SJCRH30 (cell line): ENCODE measurements at regions not wholly inside any gene's neighbourhood (a gene's known extent, or its start where the extent isn't known, plus 50 kb on each side); places are given as distances from the start of the nearest gene placed in this dataset.

Source experiments
- DNase-seq, 2 experiments: peaks; one replicate each; pipeline ENCODE4 v3.0.0-alpha.2; 2015 to 2020
- H3K27ac ChIP-seq: fragments of 250-450 bp; sonication (Bioruptor Pico); 2 replicates; pipeline ENCODE4 v1.5.1; 2020; ENCODE audit warnings: mild to moderate bottlenecking, moderate library complexity
- H3K27me3 ChIP-seq: fragments of 250-450 bp; sonication (Bioruptor Pico); 2 replicates; pipeline ENCODE4 v1.5.1; 2020; ENCODE audit warnings: mild to moderate bottlenecking, moderate library complexity
- H3K36me3 ChIP-seq: fragments of 250-450 bp; sonication (Bioruptor Pico); 2 replicates; pipeline ENCODE4 v1.5.1; 2020; ENCODE audit warnings: mild to moderate bottlenecking, moderate library complexity
- H3K4me1 ChIP-seq: fragments of 250-450 bp; sonication (Bioruptor Pico); 2 replicates; pipeline ENCODE4 v1.5.1; 2020; ENCODE audit warnings: mild to moderate bottlenecking, moderate library complexity
- H3K4me3 ChIP-seq: fragments of 250-450 bp; sonication (Bioruptor Pico); 2 replicates; pipeline ENCODE4 v1.5.1; 2020; ENCODE audit warnings: mild to moderate bottlenecking, moderate library complexity
- H3K9me3 ChIP-seq: fragments of 250-450 bp; sonication (Bioruptor Pico); replicated peaks from 2 replicates; pipeline ENCODE4 v1.5.1; 2020; ENCODE audit warnings: mild to moderate bottlenecking, moderate library complexity

DNA sequence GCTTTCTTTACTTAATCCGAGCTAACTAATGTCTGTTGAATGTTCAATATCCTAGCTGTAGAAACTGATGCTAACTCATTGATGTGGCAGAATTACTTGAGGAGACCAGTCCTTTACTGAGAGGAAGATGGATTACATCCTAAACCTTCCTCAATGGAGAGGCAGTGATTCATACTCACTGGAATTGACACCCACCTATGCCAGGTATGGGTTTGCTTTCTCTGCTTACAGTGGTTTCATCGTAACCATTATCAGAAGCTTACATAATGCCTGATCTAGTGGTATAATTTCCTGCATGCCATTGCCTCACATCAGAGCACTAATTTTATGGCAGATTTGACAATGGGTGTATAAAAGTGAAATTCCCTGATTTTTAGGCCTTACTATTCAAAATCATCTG lies 384.7 kb downstream of the ANXA1 start:
- no peaks in the 10 kb centered on the region for H3K4me1 ChIP-seq
- no peaks in the 10 kb centered on the region for H3K36me3 ChIP-seq
- 0 out of 2 replicates have a peak, but pooled peaks cover 3% of the 10 kb centered on the region for H3K9me3 ChIP-seq
- H3K27me3 ChIP-seq = peaks cover 10% of the 10 kb centered on the region
- no peak for DNase-seq
- H3K4me3 ChIP-seq = no peak overlapping the region
- no peak overlapping the region for H3K27ac ChIP-seq

- H3K27ac ChIP-seq = no peak overlapping the region
- H3K27me3 ChIP-seq = peaks cover 5% of the 10 kb centered on the region
- DNase-seq = no peak
- no peak overlapping the region for H3K4me3 ChIP-seq
- no peaks in the 10 kb centered on the region for H3K9me3 ChIP-seq
- no peaks in the 10 kb centered on the region for H3K4me1 ChIP-seq
- H3K36me3 ChIP-seq = no peaks in the 10 kb centered on the region
These were observed 385.9 kb downstream of the ANXA1 start for GRCh38 chr9:73537561-73537960.

- no peaks in the 10 kb centered on the region for H3K9me3 ChIP-seq
- no peak for DNase-seq
- no peaks in the 10 kb centered on the region for H3K4me1 ChIP-seq
- no peak overlapping the region for H3K4me3 ChIP-seq
- H3K36me3 ChIP-seq = no peaks in the 10 kb centered on the region
- no peak overlapping the region for H3K27ac ChIP-seq
- peaks cover 3% of the 10 kb centered on the region; the same call in 1 of the 2 replicates for H3K27me3 ChIP-seq
These were observed 388.3 kb downstream of the ANXA1 start for GRCh38 chr9:73539881-73540390.

GRCh38 chr9:73541923-73542322 lies 390.3 kb downstream of the ANXA1 start:
- Histone ChIP-seq H3K27me3 (peaks cover 3% of the 10 kb centered on the region; the same call in 1 of the 2 replicates), H3K27ac (no peak overlapping the region), H3K4me1 (no peaks in the 10 kb centered on the region), H3K9me3 (no peaks in the 10 kb centered on the region), H3K36me3 (no peaks in the 10 kb centered on the region), H3K4me3 (no peak overlapping the region)
- no peak for DNase-seq

GRCh38 chr9:73543727-73544126 lies 392.1 kb downstream of the ANXA1 start:
- H3K36me3 ChIP-seq = no peaks in the 10 kb centered on the region
- peaks cover 3% of the 10 kb centered on the region; the same call in 1 of the 2 replicates for H3K27me3 ChIP-seq
- H3K27ac ChIP-seq = no peak overlapping the region
- no peaks in the 10 kb centered on the region for H3K9me3 ChIP-seq
- no peaks in the 10 kb centered on the region for H3K4me1 ChIP-seq
- no peak overlapping the region for H3K4me3 ChIP-seq
- no peak for DNase-seq

GRCh38 chr9:73548201-73548600 lies 396.5 kb downstream of the ANXA1 start:
- H3K27me3 ChIP-seq = 0 out of 2 replicates have a peak, but pooled peaks cover 3% of the 10 kb centered on the region
- no peaks in the 10 kb centered on the region for H3K9me3 ChIP-seq
- no peaks in the 10 kb centered on the region for H3K36me3 ChIP-seq
- H3K4me3 ChIP-seq = no peak overlapping the region
- no peaks in the 10 kb centered on the region for H3K4me1 ChIP-seq
- peak in 1 of 2 experiments; percentile 24 for DNase-seq
- H3K27ac ChIP-seq = no peak overlapping the region

- Histone ChIP-seq H3K27ac (no peak overlapping the region), H3K36me3 (no peaks in the 10 kb centered on the region), H3K4me3 (no peak overlapping the region), H3K9me3 (no peaks in the 10 kb centered on the region), H3K4me1 (no peaks in the 10 kb centered on the region), H3K27me3 (no peaks in the 10 kb centered on the region)
- no peak for DNase-seq
These were observed 398.3 kb downstream of the ANXA1 start for GRCh38 chr9:73549991-73550390.

DNA sequence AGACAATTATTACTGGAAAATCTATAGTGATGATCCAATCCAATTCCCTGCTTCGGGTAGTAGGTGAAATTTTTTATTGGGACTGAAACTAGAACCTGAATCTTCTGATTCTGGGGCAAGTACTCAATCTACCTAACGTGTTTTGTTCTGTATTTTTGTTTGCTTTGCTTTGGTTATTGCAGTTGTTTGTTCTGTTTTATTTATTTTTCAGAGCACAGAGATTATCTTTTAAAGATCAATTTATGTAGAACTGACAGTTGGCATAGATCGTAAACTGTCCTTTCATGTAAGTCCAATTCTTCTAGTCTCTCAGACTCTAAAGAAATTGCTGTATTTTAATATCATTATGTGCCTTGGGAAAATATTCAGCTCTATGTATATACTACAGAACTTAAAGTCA lies 401.6 kb downstream of the ANXA1 start:
- H3K27me3 ChIP-seq = 0 out of 2 replicates have a peak, but pooled peaks cover 6% of the 10 kb centered on the region
- H3K27ac ChIP-seq = no peak overlapping the region
- H3K9me3 ChIP-seq = no peaks in the 10 kb centered on the region
- H3K4me3 ChIP-seq = no peak overlapping the region
- H3K36me3 ChIP-seq = no peaks in the 10 kb centered on the region
- DNase-seq = no peak
- H3K4me1 ChIP-seq = no peaks in the 10 kb centered on the region

DNA sequence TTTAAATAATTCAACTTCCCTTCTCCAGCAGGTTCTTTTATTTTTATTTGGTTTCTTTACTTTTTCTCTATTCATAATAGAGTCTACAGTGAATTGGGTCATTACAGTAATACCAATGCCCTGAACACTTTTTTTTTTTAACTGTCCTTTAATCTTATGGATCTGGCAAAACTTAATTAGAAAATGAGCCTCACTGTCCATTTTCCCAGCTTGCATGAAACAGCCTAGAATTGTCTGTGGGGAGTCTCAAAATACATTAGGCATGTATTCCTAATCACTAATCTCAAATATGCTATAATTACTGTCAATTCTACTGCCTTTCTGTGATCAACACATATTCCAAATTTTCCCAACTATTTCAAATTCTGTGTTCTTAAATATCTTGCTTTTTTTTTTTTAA lies 406.8 kb downstream of the ANXA1 start:
- H3K4me3 ChIP-seq = no peak overlapping the region

DNA sequence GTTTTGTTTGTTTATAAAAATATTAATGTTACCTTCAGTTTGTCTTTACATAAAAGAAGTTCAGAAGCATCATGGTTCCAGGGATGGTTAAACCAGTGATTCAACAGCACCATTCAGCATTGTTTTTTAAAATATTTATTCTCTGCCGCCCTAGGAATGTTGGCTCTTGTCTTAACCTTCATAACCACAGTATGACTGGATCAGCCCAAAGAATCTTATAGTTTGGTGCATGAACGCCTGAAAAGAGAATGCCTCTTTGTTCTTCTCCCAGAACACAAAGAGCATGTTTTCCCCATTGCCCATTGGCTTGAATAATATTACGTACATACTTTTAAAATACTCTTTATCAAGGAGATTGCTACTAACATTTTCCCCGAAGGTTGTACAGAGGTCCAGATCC lies 413.4 kb downstream of the ANXA1 start:
- DNase-seq = no peak
- Histone ChIP-seq H3K36me3 (no peaks in the 10 kb centered on the region), H3K27me3 (no peaks in the 10 kb centered on the region), H3K4me1 (no peaks in the 10 kb centered on the region; the same call in 1 of the 2 replicates), H3K27ac (no peak overlapping the region), H3K4me3 (no peak overlapping the region), H3K9me3 (no peaks in the 10 kb centered on the region)

More for the DNA sequence above, 406.8 kb downstream of the ANXA1 start:
- 0 out of 2 replicates have a peak, but pooled peaks cover 6% of the 10 kb centered on the region for H3K27me3 ChIP-seq
- no peaks in the 10 kb centered on the region for H3K36me3 ChIP-seq
- no peak for DNase-seq
- H3K27ac ChIP-seq = no peak overlapping the region
- H3K4me1 ChIP-seq = no peaks in the 10 kb centered on the region; the same call in 1 of the 2 replicates
- no peaks in the 10 kb centered on the region for H3K9me3 ChIP-seq

DNA sequence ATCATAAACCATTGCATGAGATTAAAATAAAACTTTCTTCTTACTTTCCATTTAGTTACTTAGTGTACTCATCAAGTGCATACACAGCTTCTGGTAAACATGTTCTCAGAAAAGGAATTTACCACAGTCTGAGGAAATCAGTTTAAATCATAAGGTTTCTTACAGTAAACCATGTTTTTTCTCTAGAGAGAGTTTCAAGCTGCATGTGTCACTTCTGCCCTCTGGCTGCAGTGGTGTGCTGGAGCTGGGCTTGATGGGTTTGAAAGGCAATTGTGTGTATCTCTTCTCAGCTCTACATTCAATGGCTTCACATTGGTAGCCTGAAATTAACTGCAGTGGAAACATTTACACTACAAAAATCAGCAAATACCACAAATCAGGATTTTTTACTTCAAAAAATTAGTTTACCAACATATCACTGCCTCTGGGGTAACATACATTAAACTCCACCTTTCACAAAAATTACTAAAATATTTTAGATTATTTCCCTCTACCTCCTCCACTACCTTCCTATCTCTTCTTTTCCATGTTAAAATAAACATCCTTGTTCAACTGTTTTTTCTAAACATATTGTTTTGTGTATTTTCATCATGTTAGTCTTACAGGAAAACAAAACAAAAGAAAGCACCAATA lies 414.3 kb downstream of the ANXA1 start:
- DNase-seq = peak in 1 of 2 experiments; percentile 11
- H3K27ac ChIP-seq = no peak overlapping the region
- H3K27me3 ChIP-seq = 0 out of 2 replicates have a peak, but pooled peaks cover 3% of the 10 kb centered on the region
- no peaks in the 10 kb centered on the region; the same call in 1 of the 2 replicates for H3K4me1 ChIP-seq
- H3K9me3 ChIP-seq = no peaks in the 10 kb centered on the region
- H3K36me3 ChIP-seq = no peaks in the 10 kb centered on the region; the same call in 1 of the 2 replicates
- H3K4me3 ChIP-seq = no peak overlapping the region

- DNase-seq = no peak
- Histone ChIP-seq H3K4me3 (no peak overlapping the region), H3K9me3 (no peaks in the 10 kb centered on the region), H3K27me3 (0 out of 2 replicates have a peak, but pooled peaks cover 3% of the 10 kb centered on the region), H3K27ac (no peak overlapping the region), H3K4me1 (no peaks in the 10 kb centered on the region; the same call in 1 of the 2 replicates), H3K36me3 (no peaks in the 10 kb centered on the region; the same call in 1 of the 2 replicates)
These were observed 415.0 kb downstream of the ANXA1 start for GRCh38 chr9:73566627-73567026.

GRCh38 chr9:73573235-73573634 lies 421.6 kb downstream of the ANXA1 start:
- H3K27ac ChIP-seq = no peak overlapping the region
- H3K4me1 ChIP-seq = no peaks in the 10 kb centered on the region
- H3K36me3 ChIP-seq = no peaks in the 10 kb centered on the region; the same call in 1 of the 2 replicates
- H3K27me3 ChIP-seq = 0 out of 2 replicates have a peak, but pooled peaks cover 3% of the 10 kb centered on the region
- DNase-seq = no peak
- no peaks in the 10 kb centered on the region for H3K9me3 ChIP-seq
- no peak overlapping the region for H3K4me3 ChIP-seq

DNA sequence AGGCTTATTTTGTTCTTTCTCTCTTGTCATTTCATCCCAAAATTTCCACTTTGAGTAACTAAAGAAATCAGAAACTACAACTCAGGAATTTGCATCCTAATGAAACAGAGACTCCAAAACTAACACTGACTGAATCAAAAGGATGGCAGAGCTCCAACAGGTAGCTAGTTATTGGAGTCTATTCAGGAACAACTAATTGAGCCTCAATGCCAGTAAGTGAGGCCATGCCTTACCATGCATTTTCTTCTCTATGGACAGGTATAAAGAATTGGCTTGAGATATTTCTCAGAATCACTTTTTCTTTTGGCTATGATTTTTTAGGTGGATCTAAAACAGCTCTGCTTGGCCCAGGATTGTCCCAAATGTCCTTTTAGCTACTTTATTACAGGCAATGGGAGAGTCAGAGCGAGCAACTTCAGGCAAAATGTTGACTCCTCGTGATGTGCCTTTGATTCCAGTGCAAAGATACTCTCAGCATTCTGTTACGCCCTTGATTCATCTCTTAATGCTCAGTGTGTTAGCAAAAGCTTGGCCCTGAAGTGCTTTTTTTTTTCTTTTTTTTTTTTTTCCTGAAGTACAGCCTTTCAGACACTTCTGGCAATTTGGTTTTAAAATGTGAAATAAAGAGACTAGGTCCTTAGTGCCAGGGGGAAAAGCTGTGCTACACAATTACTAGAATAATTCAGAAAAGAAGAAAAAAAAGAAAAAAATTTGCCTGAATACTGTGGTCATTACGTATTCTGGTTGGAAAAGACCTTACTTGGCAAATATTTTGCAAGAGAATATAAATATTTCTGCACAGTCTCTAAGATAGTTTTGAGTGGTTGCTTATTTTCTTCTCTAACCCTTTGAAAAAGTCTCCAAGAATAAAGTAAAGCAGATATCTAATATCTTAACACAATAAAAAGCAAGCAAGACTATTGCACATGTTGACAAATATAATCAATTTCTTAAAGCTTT lies 423.7 kb downstream of the ANXA1 start:
- 0 out of 2 replicates have a peak, but pooled peaks cover 3% of the 10 kb centered on the region for H3K27me3 ChIP-seq
- no peak for DNase-seq
- H3K36me3 ChIP-seq = no peaks in the 10 kb centered on the region; the same call in 1 of the 2 replicates
- H3K4me1 ChIP-seq = no peaks in the 10 kb centered on the region
- H3K9me3 ChIP-seq = no peaks in the 10 kb centered on the region; the same call in 1 of the 2 replicates
- H3K4me3 ChIP-seq = no peak overlapping the region
- H3K27ac ChIP-seq = no peak overlapping the region
